ENCODE measurements at regions not wholly inside any gene's neighbourhood (a gene's known extent, or its start where the extent isn't known, plus 50 kb on each side); places are given as distances from the start of the nearest gene placed in this dataset.

- H3K27ac ChIP-seq = no peak overlapping the region
- no peak for TF ChIP-seq CTCF (IDR thresholded peaks at IDR 0.05)
- no peak overlapping the region for H3K4me3 ChIP-seq
- no peaks in the 10 kb centered on the region for H3K9me3 ChIP-seq
- no peak overlapping the region for H3K9ac ChIP-seq (ENCODE audit: low read depth in 2 of 2, low read length in 2 of 2)
- H3K27me3 ChIP-seq = no peaks in the 10 kb centered on the region
- intact Hi-C loops (cut with DNase I) = no loop called here
- H3K36me3 ChIP-seq = no peaks in the 10 kb centered on the region
- DNase-seq = no peak
- no peaks in the 10 kb centered on the region for H3K4me1 ChIP-seq
Measured at GRCh38 chr12:64992116-64992515, 129.0 kb downstream of the WIF1 start.

GRCh38 chr12:64992641-64993040 is 128.5 kb downstream of the WIF1 start:
- no peaks in the 10 kb centered on the region for H3K4me1 ChIP-seq
- no peak overlapping the region for H3K9ac ChIP-seq (ENCODE audit: low read depth in 2 of 2, low read length in 2 of 2)
- no peak overlapping the region for H3K4me3 ChIP-seq
- no peak for TF ChIP-seq CTCF (IDR thresholded peaks at IDR 0.05)
- no peaks in the 10 kb centered on the region for H3K9me3 ChIP-seq
- intact Hi-C loops (cut with DNase I) = no loop called here
- H3K36me3 ChIP-seq = no peaks in the 10 kb centered on the region
- H3K27me3 ChIP-seq = no peaks in the 10 kb centered on the region
- no peak overlapping the region for H3K27ac ChIP-seq
- DNase-seq = no peak

- H3K9ac ChIP-seq (ENCODE audit: low read depth in 2 of 2, low read length in 2 of 2) = no peak overlapping the region
- intact Hi-C loops (cut with DNase I) = no loop called here
- H3K4me1 ChIP-seq = no peaks in the 10 kb centered on the region
- no peak overlapping the region for H3K4me3 ChIP-seq
- no peak for DNase-seq
- no peaks in the 10 kb centered on the region for H3K9me3 ChIP-seq
- no peaks in the 10 kb centered on the region for H3K27me3 ChIP-seq
- H3K27ac ChIP-seq = no peak overlapping the region
- no peak for TF ChIP-seq CTCF (IDR thresholded peaks at IDR 0.05)
- no peaks in the 10 kb centered on the region for H3K36me3 ChIP-seq
Measured at GRCh38 chr12:64993461-64993860, 127.6 kb downstream of the WIF1 start.

GRCh38 chr12:64995816-64996215 is 125.3 kb downstream of the WIF1 start:
- no peak overlapping the region for H3K9ac ChIP-seq (ENCODE audit: low read depth in 2 of 2, low read length in 2 of 2)

GRCh38 chr12:64997858-64998257 is 123.2 kb downstream of the WIF1 start:
- Histone ChIP-seq H3K9ac (ENCODE audit: low read depth in 2 of 2, low read length in 2 of 2) (no peak overlapping the region), H3K9me3 (no peaks in the 10 kb centered on the region), H3K27ac (no peak overlapping the region), H3K27me3 (no peaks in the 10 kb centered on the region), H3K36me3 (no peaks in the 10 kb centered on the region), H3K4me3 (no peak overlapping the region), H3K4me1 (no peaks in the 10 kb centered on the region)
- intact Hi-C loops (cut with DNase I) = no loop called here
- TF ChIP-seq CTCF (IDR thresholded peaks at IDR 0.05) = no peak
- no peak for DNase-seq

More at GRCh38 chr12:64995816-64996215, 125.3 kb downstream of the WIF1 start:
- H3K36me3 ChIP-seq = no peaks in the 10 kb centered on the region
- no peak for DNase-seq
- H3K4me3 ChIP-seq = no peak overlapping the region
- intact Hi-C loops (cut with DNase I) = no loop called here
- no peaks in the 10 kb centered on the region for H3K9me3 ChIP-seq
- no peak for TF ChIP-seq CTCF (IDR thresholded peaks at IDR 0.05)
- no peaks in the 10 kb centered on the region for H3K27me3 ChIP-seq
- H3K27ac ChIP-seq = no peak overlapping the region
- no peaks in the 10 kb centered on the region for H3K4me1 ChIP-seq
